B cell (primary cell): ENCODE measurements at regions not wholly inside any gene's neighbourhood (a gene's known extent, or its start where the extent isn't known, plus 50 kb on each side); places are given as distances from the start of the nearest gene placed in this dataset.

Experiments
- ATAC-seq: fragments of 200-7000 bp; cut with Tn5 transposase; one replicate; pipeline ENCODE4 v1.10.0; 2021; ENCODE audit warnings: low read depth, mild to moderate bottlenecking, moderate number of reproducible peaks, moderate library complexity
- CTCF ChIA-PET: fragments of 350-600 bp; sonication (Branson Sonifier 250); formaldehyde crosslinking; loops from one replicate; lab custom pipeline; 2021; ENCODE audit warnings: antibody characterized with exemption, inconsistent platforms; lab: Charles Lee
- POLR2A ChIA-PET: fragments of 350-600 bp; sonication (Branson Sonifier 250); formaldehyde crosslinking; loops from one replicate; lab custom pipeline; 2021; ENCODE audit warnings: antibody characterized with exemption; lab: Charles Lee
- DNase-seq: peaks from one replicate; pipeline ENCODE4 v3.0.0; 2013
- H2AFZ ChIP-seq: 2 replicates; pipeline ENCODE4 v1.6.1; 2012; ENCODE audit warnings: mild to moderate bottlenecking, low read depth, low read length; ENCODE audit not compliant: insufficient read depth, poor library complexity, severe bottlenecking
- H3K27ac ChIP-seq, 2 donors: 1 replicate in 1 of 2; 2 replicates in 1 of 2; pipeline ENCODE4 v1.5.1; 2012 to 2013; ENCODE audit warnings: low read length in 2 of 2, mild to moderate bottlenecking in 2 of 2, moderate library complexity in 1 of 2
- H3K27me3 ChIP-seq, 4 experiments: fragments of 200-600 bp in 1 of 4; sonication (generic) in 1 of 4; replicated peaks in 1 of 4; 1 replicate in 2 of 4; 2 replicates in 2 of 4; pipeline versions ENCODE4 v1.6.1 to v1.7.0; 2013 to 2016; ENCODE audit warnings: low read length in 3 of 4, mild to moderate bottlenecking in 2 of 4, mixed read lengths in 1 of 4, moderate library complexity in 1 of 4; ENCODE audit not compliant: insufficient read depth in 4 of 4, control insufficient read depth in 3 of 4; ENCODE audit errors: control extremely low read depth in 1 of 4
- H3K36me3 ChIP-seq, 2 experiments: replicated peaks in 1 of 2; 1 replicate in 1 of 2; 2 replicates in 1 of 2; pipeline versions ENCODE4 v1.6.1 to v1.7.1; 2013; ENCODE audit warnings: low read length in 1 of 2; ENCODE audit not compliant: insufficient read depth in 2 of 2, control insufficient read depth in 1 of 2; ENCODE audit errors: control extremely low read depth in 1 of 2, extremely low read depth in 1 of 2
- H3K4me1 ChIP-seq, 2 donors: fragments of 200-600 bp in 1 of 2; sonication (generic) in 1 of 2; 1 replicate in 1 of 2; 2 replicates in 1 of 2; pipeline versions ENCODE4 v1.5.1 to v1.6.1; 2013 to 2017; ENCODE audit warnings: low read length in 2 of 2; ENCODE audit not compliant: control insufficient read depth in 2 of 2, insufficient read depth in 2 of 2
- H3K4me2 ChIP-seq: replicated peaks from 2 replicates; pipeline ENCODE3; 2012; ENCODE audit warnings: mild to moderate bottlenecking, low read depth, low read length; ENCODE audit not compliant: poor library complexity, severe bottlenecking
- H3K4me3 ChIP-seq, 5 experiments: fragments of 200-600 bp in 1 of 5; sonication (generic) in 1 of 5; 1 replicate in 3 of 5; 2 replicates in 2 of 5; pipeline versions ENCODE4 v1.5.1 to v1.7.0; 2011 to 2016; ENCODE audit warnings: low read length in 4 of 5, mild to moderate bottlenecking in 4 of 5, low read depth in 2 of 5, control low read depth in 1 of 5, moderate library complexity in 1 of 5; ENCODE audit not compliant: insufficient read depth in 1 of 5; ENCODE audit errors: control extremely low read depth in 1 of 5, extremely low read depth in 1 of 5
- H3K79me2 ChIP-seq: fragments of 200-600 bp; sonication (generic); one replicate; pipeline ENCODE4 v1.6.0; 2016; ENCODE audit warnings: low read length; ENCODE audit not compliant: control insufficient read depth, insufficient read depth
- H3K9ac ChIP-seq: fragments of 200-600 bp; sonication (generic); 2 replicates; pipeline ENCODE4 v1.6.1; 2017; ENCODE audit warnings: mild to moderate bottlenecking, low read length, moderate library complexity
- H3K9me3 ChIP-seq, 3 donors: one replicate each; pipeline versions ENCODE4 v1.6.1 to v1.7.1; 2013; ENCODE audit warnings: low read length in 2 of 3; ENCODE audit not compliant: control insufficient read depth in 2 of 3, insufficient read depth in 1 of 3; ENCODE audit errors: control extremely low read depth in 1 of 3
- H4K20me1 ChIP-seq: 2 replicates; pipeline ENCODE4 v1.6.0; 2012; ENCODE audit warnings: mild to moderate bottlenecking, low read length; ENCODE audit not compliant: insufficient read depth, control insufficient read depth, poor library complexity, severe bottlenecking
- H3K27ac Mint-ChIP-seq: one replicate; pipeline ENCODE4 v1.8.0; 2021; ENCODE audit warnings: mixed read lengths
- H3K27me3 Mint-ChIP-seq: one replicate; pipeline ENCODE4 v1.8.0; 2021; ENCODE audit warnings: mixed read lengths
- H3K4me1 Mint-ChIP-seq: one replicate; pipeline ENCODE4 v1.8.0; 2021; ENCODE audit warnings: mixed read lengths
- H3K4me3 Mint-ChIP-seq: one replicate; pipeline ENCODE4 v1.8.0; 2021; ENCODE audit warnings: mixed read lengths
- H3K9me3 Mint-ChIP-seq: one replicate; pipeline ENCODE4 v1.8.0; 2022; ENCODE audit warnings: mixed read lengths; ENCODE audit not compliant: insufficient read depth
- EZH2 ChIP-seq: IDR thresholded peaks from 2 replicates; pipeline ENCODE4 v1.6.1; 2012; ENCODE audit warnings: borderline replicate concordance, low read depth, mild to moderate bottlenecking, moderate library complexity, low read length; ENCODE audit not compliant: insufficient read depth, poor library complexity, severe bottlenecking
- WGBS: methylation state at CpG from one replicate; pipeline ENCODE4 v1.1.5; 2013; ENCODE audit warnings: missing lambda C conversion rate; ENCODE audit not compliant: insufficient coverage; 5-methylcytosine and 5-hydroxymethylcytosine counted together
- intact Hi-C: fragments of 100-400 bp; cut with micrococcal nuclease; formaldehyde crosslinking; loops from one replicate; pipeline ENCODE4 v1.10.0; 2022
- TF ChIP-seq, protein P1 (sequence below): fragments of 200-600 bp; IDR thresholded peaks from one replicate; pipeline ENCODE4 v1.8.0; 2022; ENCODE audit warnings: antibody characterized with exemption, mild to moderate bottlenecking

DNA sequence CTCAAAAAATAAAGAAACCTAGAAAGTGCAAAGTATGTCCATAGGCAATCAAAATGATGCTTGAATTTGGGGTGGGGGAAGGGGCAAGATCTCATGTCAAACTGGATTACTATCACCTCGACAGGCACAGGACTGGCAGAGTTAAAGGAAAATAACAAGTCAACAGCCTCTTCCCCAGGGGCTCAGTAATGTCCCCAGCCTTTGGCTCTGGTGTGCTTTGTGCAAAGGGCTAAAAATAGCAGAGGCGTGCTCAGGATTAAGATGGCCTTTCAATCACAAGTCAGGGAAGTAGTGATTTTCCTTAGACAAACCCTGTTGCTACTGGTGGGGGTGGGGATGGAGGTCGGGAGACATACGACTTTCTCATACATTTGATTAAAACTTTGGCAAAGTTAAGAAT, 63.5 kb upstream of the OLIG2 start:
- H3K4me3 Mint-ChIP-seq, result no peak overlapping the region
- ChIA-PET POLR2A (no interaction called here), CTCF (interaction anchor here (0.7 to 1.3 kb wide), 2 partner anchors 22 to 272 kb away, joined by 3 to 4 read pairs; no protein-coding TSS in a partner anchor)
- no peaks in the 10 kb centered on the region for H3K9me3 Mint-ChIP-seq
- H3K36me3 ChIP-seq, result no peaks in the 10 kb centered on the region
- H3K9ac ChIP-seq, result no peak overlapping the region
- no peaks in the 10 kb centered on the region for H3K79me2 ChIP-seq
- no peaks in the 10 kb centered on the region for H3K4me1 ChIP-seq
- TF ChIP-seq, protein P1, sequence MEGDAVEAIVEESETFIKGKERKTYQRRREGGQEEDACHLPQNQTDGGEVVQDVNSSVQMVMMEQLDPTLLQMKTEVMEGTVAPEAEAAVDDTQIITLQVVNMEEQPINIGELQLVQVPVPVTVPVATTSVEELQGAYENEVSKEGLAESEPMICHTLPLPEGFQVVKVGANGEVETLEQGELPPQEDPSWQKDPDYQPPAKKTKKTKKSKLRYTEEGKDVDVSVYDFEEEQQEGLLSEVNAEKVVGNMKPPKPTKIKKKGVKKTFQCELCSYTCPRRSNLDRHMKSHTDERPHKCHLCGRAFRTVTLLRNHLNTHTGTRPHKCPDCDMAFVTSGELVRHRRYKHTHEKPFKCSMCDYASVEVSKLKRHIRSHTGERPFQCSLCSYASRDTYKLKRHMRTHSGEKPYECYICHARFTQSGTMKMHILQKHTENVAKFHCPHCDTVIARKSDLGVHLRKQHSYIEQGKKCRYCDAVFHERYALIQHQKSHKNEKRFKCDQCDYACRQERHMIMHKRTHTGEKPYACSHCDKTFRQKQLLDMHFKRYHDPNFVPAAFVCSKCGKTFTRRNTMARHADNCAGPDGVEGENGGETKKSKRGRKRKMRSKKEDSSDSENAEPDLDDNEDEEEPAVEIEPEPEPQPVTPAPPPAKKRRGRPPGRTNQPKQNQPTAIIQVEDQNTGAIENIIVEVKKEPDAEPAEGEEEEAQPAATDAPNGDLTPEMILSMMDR, result no peak
- TF ChIP-seq EZH2, result no peak
- DNase-seq (no peak), ATAC-seq (no peak)
- H3K4me1 Mint-ChIP-seq, result no peaks in the 10 kb centered on the region
- no peak overlapping the region for H3K27ac Mint-ChIP-seq
- no peak overlapping the region for H3K4me2 ChIP-seq
- no peak overlapping the region for H3K4me3 ChIP-seq
- H3K27me3 Mint-ChIP-seq, result peaks cover 53% of the 10 kb centered on the region
- H4K20me1 ChIP-seq, result no peaks in the 10 kb centered on the region
- intact Hi-C loops, result no loop called here
- WGBS, result no CpG with 5 or more reads among the region's 4 CpGs
- no peaks in the 10 kb centered on the region for H3K9me3 ChIP-seq
- H2AFZ ChIP-seq, result no peak overlapping the region
- peaks cover 0 to 35% (median 10%) of the 10 kb centered on the region in 4 experiments for H3K27me3 ChIP-seq
- no peak overlapping the region for H3K27ac ChIP-seq

DNA sequence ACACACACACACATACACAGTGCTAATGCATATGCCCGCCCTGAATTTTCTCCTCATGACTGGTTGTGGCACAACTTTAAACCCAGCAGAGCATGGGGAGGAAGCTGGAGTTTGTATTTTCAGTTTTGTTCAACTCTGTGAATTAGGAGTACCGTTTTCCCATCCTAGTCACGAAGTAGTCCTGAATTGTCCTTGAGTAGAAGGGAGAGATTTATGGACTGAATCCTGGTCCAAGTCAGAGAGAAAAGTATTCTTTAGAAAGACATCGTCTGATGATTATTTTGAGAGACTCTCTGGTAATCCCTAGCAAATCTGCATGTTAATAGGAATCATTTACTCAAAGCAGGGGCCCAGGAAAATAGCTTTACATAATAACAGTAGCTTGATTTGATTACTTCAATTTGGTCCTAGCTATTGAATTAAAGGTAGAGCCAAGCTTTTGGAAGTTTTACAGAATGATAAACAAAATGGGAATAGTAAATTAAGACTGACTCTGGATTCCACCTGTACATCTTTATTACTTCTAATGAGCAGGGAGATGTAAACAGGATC, 60.5 kb upstream of the OLIG2 start:
- ChIA-PET POLR2A (no interaction called here), CTCF (no interaction called here)
- intact Hi-C loops, result no loop called here
- ATAC-seq (no peak), DNase-seq (no peak)
- no peak overlapping the region for H3K4me3 Mint-ChIP-seq
- TF ChIP-seq EZH2, result no peak
- TF ChIP-seq, protein P1, result no peak
- no peaks in the 10 kb centered on the region for H4K20me1 ChIP-seq
- peaks cover 0 to 16% (median 8%) of the 10 kb centered on the region in 4 experiments for H3K27me3 ChIP-seq
- no peak overlapping the region for H3K27ac ChIP-seq
- H3K27me3 Mint-ChIP-seq, result peaks cover 35% of the 10 kb centered on the region
- H3K79me2 ChIP-seq, result no peaks in the 10 kb centered on the region
- H3K9me3 ChIP-seq, result no peaks in the 10 kb centered on the region
- no peaks in the 10 kb centered on the region for H3K36me3 ChIP-seq
- H2AFZ ChIP-seq, result no peak overlapping the region
- no peak overlapping the region for H3K9ac ChIP-seq
- no peak overlapping the region for H3K4me2 ChIP-seq
- no peaks in the 10 kb centered on the region for H3K4me1 Mint-ChIP-seq
- H3K9me3 Mint-ChIP-seq, result peaks cover 3% of the 10 kb centered on the region
- WGBS, result 93% methylated on average over 2 of the region's 4 CpGs
- no peak overlapping the region for H3K27ac Mint-ChIP-seq
- H3K4me3 ChIP-seq, result no peak overlapping the region
- H3K4me1 ChIP-seq, result no peaks in the 10 kb centered on the region
